HCT116 (cell line): ENCODE measurements at regions not wholly inside any gene's neighbourhood (a gene's known extent, or its start where the extent isn't known, plus 50 kb on each side); places are given as distances from the start of the nearest gene placed in this dataset.

Experiments used
- ATAC-seq: fragments of 200-7000 bp; cut with Tn5 transposase; 2 replicates; pipeline ENCODE4 v1.9.1; 2020; ENCODE audit warnings: mild to moderate bottlenecking, moderate library complexity
- BruUV-seq: library from RNA; stranded (reverse); fragments of 400-500 nt; replicated peaks from 2 replicates; lab custom pipeline; 2021; lab: Mats Ljungman, UMichigan
- CTCF ChIA-PET: fragments of 300-600 bp; sonication (Branson Sonifier 250); formaldehyde crosslinking; loops from one replicate; lab custom pipeline; 2021; ENCODE audit warnings: antibody characterized with exemption; lab: Charles Lee
- POLR2A ChIA-PET: fragments of 300-600, 350-600 bp; sonication (Branson Sonifier 250); formaldehyde crosslinking; loops from one replicate; lab custom pipeline; 2021; ENCODE audit warnings: antibody characterized with exemption; lab: Charles Lee
- RAD21 ChIA-PET, 2 experiments: fragments of 300-600 bp; sonication (Branson Sonifier 250); formaldehyde crosslinking; loops; one replicate each; lab custom pipeline; 2023; ENCODE audit warnings: low total read pairs in 2 of 2; ENCODE audit not compliant: uncharacterized antibody in 2 of 2, unreplicated experiment in 2 of 2, low non-redundant PET in 1 of 2; lab: Charles Lee
- DNase-seq: peaks from one replicate; pipeline ENCODE4 v3.0.0-alpha.2; 2010; ENCODE audit warnings: low read depth, low spot score
- H2AFZ ChIP-seq: fragments of 200-600 bp; shearing (Covaris generic), sonication (generic); 2 replicates; pipeline ENCODE4 v1.6.1; 2017; ENCODE audit warnings: low read depth, mixed run types, mixed read lengths, antibody characterized with exemption, low read length; ENCODE audit not compliant: poor library complexity, severe bottlenecking
- H3K27ac ChIP-seq: 2 replicates; pipeline ENCODE4 v1.5.1; 2012; ENCODE audit warnings: low read depth, low read length
- H3K27me3 ChIP-seq: fragments of 200-600 bp; sonication (generic); 2 replicates; pipeline ENCODE4 v1.6.1; 2016; ENCODE audit warnings: mixed run types, low read length, mixed read lengths; ENCODE audit not compliant: insufficient read depth
- H3K36me3 ChIP-seq, 2 experiments: fragments of 200-500 bp in 1 of 2; fragments of 200-600 bp in 1 of 2; sonication (Bioruptor generic) in 1 of 2; sonication (generic) in 1 of 2; 2 replicates each; pipeline versions ENCODE4 v1.5.1 to v1.6.1; 2014 to 2016; ENCODE audit warnings: low read length in 2 of 2, inconsistent platforms in 1 of 2, mixed read lengths in 1 of 2, mixed run types in 1 of 2; ENCODE audit not compliant: insufficient read depth in 2 of 2, control insufficient read depth in 1 of 2
- H3K4me1 ChIP-seq, 2 experiments: fragments of 200-600 bp in 1 of 2; sonication (generic) in 1 of 2; 2 replicates each; pipeline versions ENCODE4 v1.5.1 to v1.6.1; 2012 to 2017; ENCODE audit warnings: low read length in 2 of 2, inconsistent platforms in 1 of 2, mild to moderate bottlenecking in 1 of 2, mixed read lengths in 1 of 2, mixed run types in 1 of 2, moderate library complexity in 1 of 2; ENCODE audit not compliant: insufficient read depth in 2 of 2, control insufficient read depth in 1 of 2
- H3K4me2 ChIP-seq: fragments of 200-600 bp; sonication (generic); 2 replicates; pipeline ENCODE4 v1.6.1; 2017; ENCODE audit warnings: mixed run types, low read length, mixed read lengths
- H3K4me3 ChIP-seq, 2 experiments: fragments of 200-600 bp in 1 of 2; sonication (generic) in 1 of 2; replicated peaks in 1 of 2; 2 replicates each; pipeline ENCODE4 v1.5.1; 2011 to 2016; ENCODE audit warnings: low read length in 2 of 2, control low read depth in 1 of 2, low read depth in 1 of 2, mild to moderate bottlenecking in 1 of 2, mixed read lengths in 1 of 2, mixed run types in 1 of 2
- H3K79me2 ChIP-seq: fragments of 200-600 bp; sonication (generic); 2 replicates; pipeline ENCODE4 v1.6.1; 2017; ENCODE audit warnings: mild to moderate bottlenecking, mixed run types, low read length, moderate library complexity, mixed read lengths; ENCODE audit not compliant: insufficient read depth
- H3K9ac ChIP-seq: fragments of 200-600 bp; sonication (generic); 2 replicates; pipeline ENCODE4 v1.6.1; 2016; ENCODE audit warnings: low read length, mixed read lengths
- H3K9me2 ChIP-seq: fragments of 200-600 bp; sonication (generic), shearing (Covaris generic); 2 replicates; pipeline ENCODE4 v1.6.1; 2017; ENCODE audit warnings: mixed run types, mild to moderate bottlenecking, moderate library complexity; ENCODE audit not compliant: insufficient read depth
- H3K9me3 ChIP-seq, 2 experiments: fragments of 200-500 bp in 1 of 2; fragments of 200-600 bp in 1 of 2; sonication (Bioruptor generic) in 1 of 2; sonication (generic) in 1 of 2; 2 replicates each; pipeline ENCODE4 v1.6.1; 2014 to 2017; ENCODE audit warnings: low read length in 2 of 2, mixed read lengths in 2 of 2, inconsistent platforms in 1 of 2, low read depth in 1 of 2, mild to moderate bottlenecking in 1 of 2, mixed run types in 1 of 2, moderate library complexity in 1 of 2; ENCODE audit not compliant: control insufficient read depth in 1 of 2, insufficient read depth in 1 of 2
- H4K20me1 ChIP-seq: fragments of 200-600 bp; sonication (generic), shearing (Covaris generic); 2 replicates; pipeline ENCODE4 v1.6.1; 2017; ENCODE audit warnings: mixed run types, mild to moderate bottlenecking, moderate library complexity; ENCODE audit not compliant: insufficient read depth
- CBX3 ChIP-seq: IDR thresholded peaks from 2 replicates; pipeline ENCODE4 v1.6.1; 2012; ENCODE audit warnings: low read depth
- EGR1 ChIP-seq: IDR thresholded peaks from 2 replicates; pipeline ENCODE4 v1.6.1; 2012; ENCODE audit warnings: low read depth
- ELF1 ChIP-seq: IDR thresholded peaks from 2 replicates; pipeline ENCODE4 v1.6.1; 2012; ENCODE audit warnings: low read depth, borderline replicate concordance
- EZH2 ChIP-seq: fragments of 200-600 bp; sonication (generic); IDR thresholded peaks from 2 replicates; pipeline ENCODE4 v1.6.1; 2017; ENCODE audit warnings: antibody characterized with exemption, mixed run types
- EZH2phosphoT487 ChIP-seq: fragments of 200-600 bp; IDR thresholded peaks from 2 replicates; pipeline ENCODE4 v1.6.1; 2018; ENCODE audit warnings: antibody characterized with exemption, borderline replicate concordance
- FOSL1 ChIP-seq: IDR thresholded peaks from 2 replicates; pipeline ENCODE4 v1.6.1; 2012; ENCODE audit warnings: low read depth
- JUND ChIP-seq: IDR thresholded peaks from 2 replicates; pipeline ENCODE4 v1.6.1; 2012
- MAX ChIP-seq: IDR thresholded peaks from 2 replicates; pipeline ENCODE4 v1.6.1; 2012
- POLR2AphosphoS5 ChIP-seq: IDR thresholded peaks from 2 replicates; pipeline ENCODE4 v1.6.1; 2011; ENCODE audit warnings: mild to moderate bottlenecking, low read depth, low read length, moderate library complexity
- RAD21 ChIP-seq: IDR thresholded peaks from 2 replicates; pipeline ENCODE4 v1.6.1; 2012; ENCODE audit warnings: low read depth, mild to moderate bottlenecking
- SP1 ChIP-seq: IDR thresholded peaks from 2 replicates; pipeline ENCODE4 v1.6.1; 2012; ENCODE audit warnings: low read depth
- SRF ChIP-seq: IDR thresholded peaks from 2 replicates; pipeline ENCODE4 v1.6.1; 2012; ENCODE audit warnings: low read depth
- TCF7L2 ChIP-seq: IDR thresholded peaks from 2 replicates; pipeline ENCODE4 v1.7.0; 2011; ENCODE audit warnings: borderline replicate concordance, inconsistent platforms; ENCODE audit not compliant: insufficient read depth, insufficient read length; ENCODE audit errors: extremely low read depth
- YY1 ChIP-seq: IDR thresholded peaks from 2 replicates; pipeline ENCODE4 v1.6.1; 2011; ENCODE audit warnings: low read length, low read depth, moderate library complexity, mild to moderate bottlenecking; ENCODE audit not compliant: insufficient replicate concordance; ENCODE audit errors: extremely low read depth
- ZFX ChIP-seq: fragments of 450-650 bp; IDR thresholded peaks from 2 replicates; pipeline ENCODE4 v1.6.1; 2017
- ZNF274 ChIP-seq: fragments of 200-500 bp; sonication (Bioruptor generic); IDR thresholded peaks from 2 replicates; pipeline ENCODE4 v1.6.1; 2014; ENCODE audit warnings: mild to moderate bottlenecking, low read depth, low read length, inconsistent platforms
- intact Hi-C: fragments of 100-400 bp; cut with micrococcal nuclease; formaldehyde crosslinking; loops from 2 replicates; pipeline ENCODE4 v1.10.0; 2022
- TF ChIP-seq, protein P1 (sequence below), 3 experiments: fragments of 200-600 bp in 1 of 3; sonication (generic) in 1 of 3; IDR thresholded peaks in 2 of 3; conservative IDR thresholded peaks in 1 of 3; 2 replicates each; pipeline ENCODE4 v1.5.1; 2012 to 2017; ENCODE audit warnings: low read depth in 2 of 3, low read length in 2 of 3, antibody characterized with exemption in 1 of 3, borderline replicate concordance in 1 of 3, control low read depth in 1 of 3, mild to moderate bottlenecking in 1 of 3, mixed read lengths in 1 of 3, mixed run types in 1 of 3, moderate library complexity in 1 of 3; ENCODE audit not compliant: insufficient read depth in 1 of 3
- TF ChIP-seq, protein P2 (sequence below): IDR thresholded peaks from 2 replicates; pipeline ENCODE4 v1.6.1; 2011; ENCODE audit warnings: mild to moderate bottlenecking, low read length, moderate library complexity; ENCODE audit not compliant: insufficient replicate concordance; ENCODE audit errors: extremely low read depth
- TF ChIP-seq, protein P3 (sequence below): IDR thresholded peaks from 2 replicates; pipeline ENCODE4 v1.6.1; 2012

DNA sequence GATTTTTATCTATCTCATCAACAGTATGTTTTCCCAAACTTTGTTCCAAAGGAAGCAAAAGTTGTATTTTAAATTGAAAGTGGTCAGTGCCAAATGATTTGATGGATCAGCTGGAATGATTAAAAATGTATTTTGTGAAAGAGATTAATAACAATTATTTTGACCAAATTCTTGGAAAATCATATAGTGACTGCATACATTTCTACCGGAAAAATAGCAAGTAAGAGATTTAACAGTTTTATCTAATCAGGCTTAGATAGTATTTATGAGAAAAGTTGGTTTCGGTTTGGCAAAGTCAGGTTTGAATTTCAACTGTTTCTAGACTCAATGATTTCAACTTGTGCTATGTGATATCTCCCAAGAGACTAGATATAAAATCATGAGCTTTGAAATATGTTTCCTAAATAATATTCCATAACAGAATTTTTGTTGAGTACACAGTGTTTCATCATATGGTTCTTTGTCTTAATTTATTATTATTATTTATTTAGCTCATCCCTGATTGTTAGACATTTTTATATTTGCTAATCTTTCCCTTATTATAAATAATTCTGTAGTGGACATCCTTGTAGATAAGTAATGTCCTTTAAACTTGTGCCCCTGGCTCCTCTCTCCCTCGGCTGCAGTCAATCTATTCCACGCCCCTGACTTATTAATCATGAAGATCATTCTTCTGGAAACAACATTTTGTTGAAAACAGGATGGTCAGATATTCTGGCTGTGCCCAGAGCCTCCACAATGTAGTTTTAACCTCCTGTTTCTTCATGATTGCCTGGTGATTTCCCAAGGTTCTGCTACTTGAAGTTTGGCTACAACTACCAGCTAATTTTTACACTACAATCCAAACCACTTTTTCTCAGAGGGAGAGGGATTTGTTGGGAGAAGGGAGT, 520.7 kb upstream of the TCF4 start:
- no peaks in the 10 kb centered on the region for H3K27me3 ChIP-seq
- H3K4me1 ChIP-seq, result no peaks in the 10 kb centered on the region
- no TSS peak for BruUV-seq
- H3K4me3 ChIP-seq, result no peak overlapping the region
- H3K36me3 ChIP-seq, result no peaks in the 10 kb centered on the region
- intact Hi-C loops, result no loop called here
- CTCF ChIA-PET, result no interaction called here
- no peaks in the 10 kb centered on the region for H3K9me2 ChIP-seq
- H3K4me2 ChIP-seq, result no peak overlapping the region
- H3K79me2 ChIP-seq, result no peaks in the 10 kb centered on the region
- DNase-seq, result no peak
- TF ChIP-seq SP1, result no peak
- no peak for TF ChIP-seq ELF1
- TF ChIP-seq YY1, result no peak
- TF ChIP-seq, protein P1, sequence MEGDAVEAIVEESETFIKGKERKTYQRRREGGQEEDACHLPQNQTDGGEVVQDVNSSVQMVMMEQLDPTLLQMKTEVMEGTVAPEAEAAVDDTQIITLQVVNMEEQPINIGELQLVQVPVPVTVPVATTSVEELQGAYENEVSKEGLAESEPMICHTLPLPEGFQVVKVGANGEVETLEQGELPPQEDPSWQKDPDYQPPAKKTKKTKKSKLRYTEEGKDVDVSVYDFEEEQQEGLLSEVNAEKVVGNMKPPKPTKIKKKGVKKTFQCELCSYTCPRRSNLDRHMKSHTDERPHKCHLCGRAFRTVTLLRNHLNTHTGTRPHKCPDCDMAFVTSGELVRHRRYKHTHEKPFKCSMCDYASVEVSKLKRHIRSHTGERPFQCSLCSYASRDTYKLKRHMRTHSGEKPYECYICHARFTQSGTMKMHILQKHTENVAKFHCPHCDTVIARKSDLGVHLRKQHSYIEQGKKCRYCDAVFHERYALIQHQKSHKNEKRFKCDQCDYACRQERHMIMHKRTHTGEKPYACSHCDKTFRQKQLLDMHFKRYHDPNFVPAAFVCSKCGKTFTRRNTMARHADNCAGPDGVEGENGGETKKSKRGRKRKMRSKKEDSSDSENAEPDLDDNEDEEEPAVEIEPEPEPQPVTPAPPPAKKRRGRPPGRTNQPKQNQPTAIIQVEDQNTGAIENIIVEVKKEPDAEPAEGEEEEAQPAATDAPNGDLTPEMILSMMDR (IDR thresholded peaks at IDR 0.05 in 2 of 3, conservative IDR thresholded peaks at IDR 0.05 in 1 of 3; ENCODE audit: borderline replicate concordance in 1 of 3, insufficient read depth in 1 of 3, low read depth in 2 of 3, low read length in 2 of 3), result no peak
- no peak for TF ChIP-seq ZNF274
- TF ChIP-seq SRF, result no peak
- TF ChIP-seq, protein P2, sequence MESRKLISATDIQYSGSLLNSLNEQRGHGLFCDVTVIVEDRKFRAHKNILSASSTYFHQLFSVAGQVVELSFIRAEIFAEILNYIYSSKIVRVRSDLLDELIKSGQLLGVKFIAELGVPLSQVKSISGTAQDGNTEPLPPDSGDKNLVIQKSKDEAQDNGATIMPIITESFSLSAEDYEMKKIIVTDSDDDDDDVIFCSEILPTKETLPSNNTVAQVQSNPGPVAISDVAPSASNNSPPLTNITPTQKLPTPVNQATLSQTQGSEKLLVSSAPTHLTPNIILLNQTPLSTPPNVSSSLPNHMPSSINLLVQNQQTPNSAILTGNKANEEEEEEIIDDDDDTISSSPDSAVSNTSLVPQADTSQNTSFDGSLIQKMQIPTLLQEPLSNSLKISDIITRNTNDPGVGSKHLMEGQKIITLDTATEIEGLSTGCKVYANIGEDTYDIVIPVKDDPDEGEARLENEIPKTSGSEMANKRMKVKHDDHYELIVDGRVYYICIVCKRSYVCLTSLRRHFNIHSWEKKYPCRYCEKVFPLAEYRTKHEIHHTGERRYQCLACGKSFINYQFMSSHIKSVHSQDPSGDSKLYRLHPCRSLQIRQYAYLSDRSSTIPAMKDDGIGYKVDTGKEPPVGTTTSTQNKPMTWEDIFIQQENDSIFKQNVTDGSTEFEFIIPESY, result no peak
- no peak for TF ChIP-seq POLR2AphosphoS5
- no peak for TF ChIP-seq RAD21
- TF ChIP-seq JUND, result no peak
- no peak for TF ChIP-seq FOSL1
- no peak for TF ChIP-seq CBX3
- TF ChIP-seq MAX, result no peak
- TF ChIP-seq, protein P3, sequence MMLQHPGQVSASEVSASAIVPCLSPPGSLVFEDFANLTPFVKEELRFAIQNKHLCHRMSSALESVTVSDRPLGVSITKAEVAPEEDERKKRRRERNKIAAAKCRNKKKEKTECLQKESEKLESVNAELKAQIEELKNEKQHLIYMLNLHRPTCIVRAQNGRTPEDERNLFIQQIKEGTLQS, result no peak
- no peak for TF ChIP-seq ZFX
- no peak for TF ChIP-seq TCF7L2
- no peak for TF ChIP-seq EGR1
- TF ChIP-seq EZH2phosphoT487, result no peak
- TF ChIP-seq EZH2, result no peak
- ATAC-seq, result no peak
- RAD21 ChIA-PET, result no interaction called here
- H2AFZ ChIP-seq, result no peak overlapping the region
- H3K27ac ChIP-seq, result no peak overlapping the region
- H4K20me1 ChIP-seq, result no peaks in the 10 kb centered on the region
- POLR2A ChIA-PET, result no interaction called here
- H3K9me3 ChIP-seq, result peaks cover 3 to 22% of the 10 kb centered on the region in 2 experiments; a peak in 2 of 4 replicates
- H3K9ac ChIP-seq, result no peak overlapping the region
